HG02970 (cell line): ENCODE measurements at regions not wholly inside any gene's neighbourhood (a gene's known extent, or its start where the extent isn't known, plus 50 kb on each side); places are given as distances from the start of the nearest gene placed in this dataset.

Experiments used
- ATAC-seq: cut with Tn5 transposase; IDR thresholded peaks from one replicate; pipeline ENCODE4 v1.9.1; 2021; ENCODE audit warnings: mild to moderate bottlenecking, moderate library complexity, moderate number of reproducible peaks; ENCODE audit not compliant: unreplicated experiment, low FRiP score

- ATAC-seq, result no peak
Observed at GRCh38 chr18:38635709-38636430, 1070.3 kb upstream of the CELF4 start.

GRCh38 chr18:38634117-38634516 is 1068.5 kb upstream of the CELF4 start:
- ATAC-seq, result no peak

GRCh38 chr18:38633333-38633732 is 1067.7 kb upstream of the CELF4 start:
- no peak for ATAC-seq

GRCh38 chr18:38619129-38619528 is 1053.5 kb upstream of the CELF4 start:
- no peak for ATAC-seq

- no peak for ATAC-seq
Observed at GRCh38 chr18:38616306-38616705, 1050.7 kb upstream of the CELF4 start.

GRCh38 chr18:38612904-38613303 is 1047.3 kb upstream of the CELF4 start:
- no peak for ATAC-seq

GRCh38 chr18:38611036-38611964 is 1045.7 kb upstream of the CELF4 start:
- peak; percentile 87 for ATAC-seq

GRCh38 chr18:38606841-38607240 is 1041.2 kb upstream of the CELF4 start:
- no peak for ATAC-seq

- no peak for ATAC-seq
Observed at GRCh38 chr18:38602341-38602740, 1036.7 kb upstream of the CELF4 start.

GRCh38 chr18:38587571-38587970 is 1022.0 kb upstream of the CELF4 start:
- no peak for ATAC-seq

- no peak for ATAC-seq
Observed at GRCh38 chr18:38586327-38586726, 1020.7 kb upstream of the CELF4 start.

GRCh38 chr18:38579764-38580163 is 1014.2 kb upstream of the CELF4 start:
- no peak for ATAC-seq

GRCh38 chr18:38576916-38577315 is 1011.3 kb upstream of the CELF4 start:
- ATAC-seq, result no peak

- no peak for ATAC-seq
Observed at GRCh38 chr18:38576349-38576748, 1010.8 kb upstream of the CELF4 start.

- no peak for ATAC-seq
Observed at GRCh38 chr18:38575648-38576047, 1010.0 kb upstream of the CELF4 start.

- ATAC-seq, result no peak
Observed at GRCh38 chr18:38575023-38575422, 1009.4 kb upstream of the CELF4 start.

- no peak for ATAC-seq
Observed at GRCh38 chr18:38572554-38573111, 1007.0 kb upstream of the CELF4 start.

GRCh38 chr18:38571651-38572050 is 1006.1 kb upstream of the CELF4 start:
- no peak for ATAC-seq

GRCh38 chr18:38565513-38565912 is 999.9 kb upstream of the CELF4 start:
- ATAC-seq, result no peak

- ATAC-seq, result no peak
Observed at GRCh38 chr18:38563396-38563980, 997.9 kb upstream of the CELF4 start.

GRCh38 chr18:38557006-38557405 is 991.4 kb upstream of the CELF4 start:
- ATAC-seq, result no peak
